Neural progenitor cell (in vitro differentiated cells): ENCODE measurements at regions not wholly inside any gene's neighbourhood (a gene's known extent, or its start where the extent isn't known, plus 50 kb on each side); places are given as distances from the start of the nearest gene placed in this dataset.

Source experiments
- DNase-seq: peaks from one replicate; pipeline ENCODE4 v3.0.0-alpha.2; 2016; ENCODE audit warnings: low spot score
- H2AFZ ChIP-seq: fragments of 200-600 bp; sonication (generic); replicated peaks from 2 replicates; pipeline ENCODE4 v1.6.1; 2016; ENCODE audit warnings: antibody characterized with exemption
- H3F3A ChIP-seq: fragments of 200-600 bp; sonication (generic); 2 replicates; pipeline ENCODE4 v1.6.1; 2016; ENCODE audit warnings: antibody characterized with exemption, low read depth
- H3K27ac ChIP-seq: fragments of 200-600 bp; sonication (generic); 2 replicates; pipeline ENCODE4 v1.5.1; 2016; ENCODE audit warnings: mild to moderate bottlenecking
- H3K27me3 ChIP-seq: fragments of 200-600 bp; sonication (generic); 2 replicates; pipeline ENCODE4 v1.6.1; 2016; ENCODE audit warnings: mild to moderate bottlenecking, moderate library complexity
- H3K36me3 ChIP-seq: fragments of 200-600 bp; sonication (generic); 2 replicates; pipeline ENCODE4 v1.5.1; 2016
- H3K4me1 ChIP-seq: fragments of 200-600 bp; sonication (generic); 2 replicates; pipeline ENCODE4 v1.6.1; 2016; ENCODE audit warnings: mixed run types
- H3K4me2 ChIP-seq: fragments of 200-600 bp; sonication (generic); 2 replicates; pipeline ENCODE4 v1.6.1; 2016
- H3K4me3 ChIP-seq: fragments of 200-600 bp; sonication (generic); 2 replicates; pipeline ENCODE4 v1.5.1; 2016
- H3K79me2 ChIP-seq: fragments of 200-600 bp; sonication (generic); 2 replicates; pipeline ENCODE4 v1.6.1; 2016; ENCODE audit warnings: low read depth
- H3K9ac ChIP-seq: fragments of 200-600 bp; sonication (generic); 2 replicates; pipeline ENCODE4 v1.6.1; 2016
- H3K9me3 ChIP-seq: fragments of 200-600 bp; sonication (generic); 2 replicates; pipeline ENCODE4 v1.5.1; 2016; ENCODE audit warnings: low read depth
- H4K20me1 ChIP-seq: fragments of 200-600 bp; sonication (generic); 2 replicates; pipeline ENCODE4 v1.6.1; 2016; ENCODE audit warnings: low read depth
- H3K27ac Mint-ChIP-seq: 3 replicates; pipeline ENCODE4 v1.8.0; 2021; ENCODE audit warnings: mixed read lengths
- H3K27me3 Mint-ChIP-seq: 2 replicates; pipeline ENCODE4 v1.8.0; 2022; ENCODE audit warnings: low read depth, mild to moderate bottlenecking, inconsistent platforms, moderate library complexity, mixed read lengths; ENCODE audit not compliant: insufficient read depth
- H3K36me3 Mint-ChIP-seq: 3 replicates; pipeline ENCODE4 v1.8.0; 2021; ENCODE audit warnings: mixed read lengths
- H3K4me1 Mint-ChIP-seq: 3 replicates; pipeline ENCODE4 v1.8.0; 2021; ENCODE audit warnings: mixed read lengths
- H3K4me3 Mint-ChIP-seq: 3 replicates; pipeline ENCODE4 v1.8.0; 2021; ENCODE audit warnings: mild to moderate bottlenecking, moderate library complexity, mixed read lengths
- H3K9me3 Mint-ChIP-seq: 3 replicates; pipeline ENCODE4 v1.8.0; 2020; ENCODE audit warnings: mixed read lengths
- EZH2 ChIP-seq: fragments of 200-600 bp; sonication (generic); IDR thresholded peaks from 2 replicates; pipeline ENCODE4 v1.6.1; 2017; ENCODE audit warnings: antibody characterized with exemption, mild to moderate bottlenecking, moderate library complexity
- EZH2phosphoT487 ChIP-seq: fragments of 200-600 bp; sonication (generic); IDR thresholded peaks from 2 replicates; pipeline ENCODE4 v1.6.1; 2017; ENCODE audit warnings: antibody characterized with exemption
- TF ChIP-seq, protein P1 (sequence below): fragments of 200-600 bp; sonication (generic); IDR thresholded peaks from 2 replicates; pipeline ENCODE4 v1.5.1; 2017; ENCODE audit warnings: antibody characterized with exemption, mild to moderate bottlenecking

DNA sequence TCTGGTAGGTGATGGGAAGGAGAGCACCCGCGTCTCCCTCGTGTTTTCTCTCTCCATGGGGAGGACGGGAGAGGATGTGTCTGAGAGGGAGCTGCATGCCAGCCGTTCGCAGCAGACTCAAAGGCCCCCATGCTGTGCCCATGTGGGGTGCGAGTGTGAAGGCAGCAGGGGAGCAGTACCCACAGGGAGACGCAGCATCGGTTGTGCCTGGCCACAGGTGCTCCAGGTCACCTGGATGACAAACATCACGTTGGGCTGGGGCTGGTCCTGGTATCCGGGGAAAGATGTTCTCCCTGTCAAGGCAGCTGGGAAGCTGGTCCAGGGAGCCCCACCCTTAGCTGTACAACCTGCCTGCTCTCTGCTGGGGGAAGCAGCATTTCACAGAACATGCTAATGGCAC is 119.5 kb upstream of the SALL3 start:
- Histone ChIP-seq H3K27me3 (no peaks in the 10 kb centered on the region), H3K4me1 (peaks cover 33% of the 10 kb centered on the region), H3K36me3 (no peaks in the 10 kb centered on the region), H2AFZ (no peak overlapping the region), H3K4me3 (no peak overlapping the region), H3K27ac (no peak overlapping the region), H3K9me3 (no peaks in the 10 kb centered on the region), H4K20me1 (no peaks in the 10 kb centered on the region), H3K4me2 (peak overlapping the region; percentile 3), H3K79me2 (no peaks in the 10 kb centered on the region), H3F3A (peaks cover 4% of the 10 kb centered on the region), H3K9ac (no peak overlapping the region)
- Mint-ChIP-seq H3K4me3 (no peak overlapping the region), H3K27ac (no peak overlapping the region), H3K36me3 (no peaks in the 10 kb centered on the region), H3K9me3 (no peaks in the 10 kb centered on the region), H3K4me1 (peaks cover 36% of the 10 kb centered on the region), H3K27me3 (peaks cover 9% of the 10 kb centered on the region)
- no peak for TF ChIP-seq EZH2
- TF ChIP-seq EZH2phosphoT487: no peak
- TF ChIP-seq, protein P1, sequence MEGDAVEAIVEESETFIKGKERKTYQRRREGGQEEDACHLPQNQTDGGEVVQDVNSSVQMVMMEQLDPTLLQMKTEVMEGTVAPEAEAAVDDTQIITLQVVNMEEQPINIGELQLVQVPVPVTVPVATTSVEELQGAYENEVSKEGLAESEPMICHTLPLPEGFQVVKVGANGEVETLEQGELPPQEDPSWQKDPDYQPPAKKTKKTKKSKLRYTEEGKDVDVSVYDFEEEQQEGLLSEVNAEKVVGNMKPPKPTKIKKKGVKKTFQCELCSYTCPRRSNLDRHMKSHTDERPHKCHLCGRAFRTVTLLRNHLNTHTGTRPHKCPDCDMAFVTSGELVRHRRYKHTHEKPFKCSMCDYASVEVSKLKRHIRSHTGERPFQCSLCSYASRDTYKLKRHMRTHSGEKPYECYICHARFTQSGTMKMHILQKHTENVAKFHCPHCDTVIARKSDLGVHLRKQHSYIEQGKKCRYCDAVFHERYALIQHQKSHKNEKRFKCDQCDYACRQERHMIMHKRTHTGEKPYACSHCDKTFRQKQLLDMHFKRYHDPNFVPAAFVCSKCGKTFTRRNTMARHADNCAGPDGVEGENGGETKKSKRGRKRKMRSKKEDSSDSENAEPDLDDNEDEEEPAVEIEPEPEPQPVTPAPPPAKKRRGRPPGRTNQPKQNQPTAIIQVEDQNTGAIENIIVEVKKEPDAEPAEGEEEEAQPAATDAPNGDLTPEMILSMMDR: no peak
- no peak for DNase-seq

DNA sequence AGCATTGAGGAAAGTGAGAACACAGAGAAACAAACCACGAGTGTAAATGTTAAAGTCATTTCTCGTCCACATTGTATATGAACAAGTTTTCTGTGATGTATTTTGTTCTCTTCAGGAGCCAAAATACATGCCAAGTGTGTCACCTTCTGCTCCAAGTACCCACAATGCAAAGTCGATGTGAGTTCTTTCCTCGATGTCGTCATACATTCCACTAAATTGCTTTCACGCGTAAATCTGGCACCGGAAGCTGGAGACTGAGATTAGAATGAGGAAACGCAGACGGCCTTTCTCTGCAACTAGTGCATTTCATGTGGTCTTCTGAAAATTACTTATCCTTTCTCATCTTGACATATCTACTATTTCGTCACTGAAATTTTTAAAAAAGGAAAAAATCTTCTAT is 118.5 kb upstream of the SALL3 start:
- H3K79me2 ChIP-seq: no peaks in the 10 kb centered on the region
- H3K9me3 ChIP-seq: no peaks in the 10 kb centered on the region
- H3K27me3 ChIP-seq: no peaks in the 10 kb centered on the region
- Mint-ChIP-seq H3K36me3 (no peaks in the 10 kb centered on the region), H3K4me3 (no peak overlapping the region), H3K4me1 (peaks cover 36% of the 10 kb centered on the region), H3K27me3 (peaks cover 9% of the 10 kb centered on the region), H3K27ac (peak overlapping the region; percentile 70), H3K9me3 (no peaks in the 10 kb centered on the region)
- DNase-seq: no peak
- H2AFZ ChIP-seq: no peak overlapping the region
- H3K27ac ChIP-seq: no peak overlapping the region
- H4K20me1 ChIP-seq: no peaks in the 10 kb centered on the region
- H3K4me3 ChIP-seq: no peak overlapping the region
- TF ChIP-seq, protein P1: no peak
- TF ChIP-seq EZH2phosphoT487: no peak
- no peak for TF ChIP-seq EZH2
- no peak overlapping the region for H3K9ac ChIP-seq
- H3K36me3 ChIP-seq: no peaks in the 10 kb centered on the region
- H3F3A ChIP-seq: peaks cover 4% of the 10 kb centered on the region
- peaks cover 33% of the 10 kb centered on the region for H3K4me1 ChIP-seq
- no peak overlapping the region for H3K4me2 ChIP-seq

DNA sequence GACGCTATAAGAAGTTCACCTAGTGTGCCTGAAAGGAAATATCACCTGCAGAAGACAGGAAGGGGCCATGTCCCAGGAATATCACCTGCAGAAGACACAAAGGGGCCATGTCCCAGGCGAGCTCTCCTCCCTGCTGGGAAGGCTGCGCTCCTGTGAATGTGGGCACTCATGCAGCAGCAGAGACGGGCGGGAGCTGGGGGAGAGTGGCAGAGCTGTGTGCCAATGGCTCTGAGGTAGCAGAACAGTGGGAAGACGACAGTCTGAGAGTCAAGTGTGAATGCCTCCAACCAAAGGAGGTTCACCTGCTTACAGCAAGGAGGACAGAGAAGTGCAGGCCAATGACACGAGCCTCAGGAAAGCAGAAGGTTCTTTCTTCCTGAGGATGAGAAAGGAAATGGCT is 117.9 kb upstream of the SALL3 start:
- Histone ChIP-seq H3K27me3 (no peaks in the 10 kb centered on the region), H4K20me1 (no peaks in the 10 kb centered on the region), H3K4me1 (peaks cover 33% of the 10 kb centered on the region), H3K27ac (no peak overlapping the region), H3K36me3 (no peaks in the 10 kb centered on the region), H3K9ac (no peak overlapping the region), H3F3A (peaks cover 4% of the 10 kb centered on the region), H2AFZ (no peak overlapping the region), H3K4me2 (no peak overlapping the region), H3K4me3 (no peak overlapping the region), H3K79me2 (no peaks in the 10 kb centered on the region), H3K9me3 (no peaks in the 10 kb centered on the region)
- Mint-ChIP-seq H3K4me3 (no peak overlapping the region), H3K27ac (peak overlapping the region; percentile 70), H3K4me1 (peaks cover 34% of the 10 kb centered on the region), H3K36me3 (no peaks in the 10 kb centered on the region), H3K27me3 (peaks cover 9% of the 10 kb centered on the region), H3K9me3 (no peaks in the 10 kb centered on the region)
- DNase-seq: peak; percentile 50
- TF ChIP-seq, protein P1: no peak
- TF ChIP-seq EZH2 (no peak), EZH2phosphoT487 (no peak)
